ENCODE measurements at regions not wholly inside any gene's neighbourhood (a gene's known extent, or its start where the extent isn't known, plus 50 kb on each side); places are given as distances from the start of the nearest gene placed in this dataset.

- TF ChIP-seq CTCF (IDR thresholded peaks at IDR 0.05) (no peak), POLR2A (IDR thresholded peaks at IDR 0.05) (no peak)
Observed at GRCh38 chr4:124977045-124977444, 264.5 kb upstream of the ANKRD50 start.

Data from esophagus squamous epithelium (tissue), 4 donors.